GM12878 (cell line): ENCODE measurements at regions not wholly inside any gene's neighbourhood (a gene's known extent, or its start where the extent isn't known, plus 50 kb on each side); places are given as distances from the start of the nearest gene placed in this dataset.

Experiments used
- ATAC-seq: fragments of 200-7000 bp; cut with Tn5 transposase; 3 replicates; pipeline ENCODE4 v1.9.1; 2020; ENCODE audit warnings: mild to moderate bottlenecking, moderate library complexity
- BruUV-seq: library from RNA; stranded (reverse); fragments of 400-500 nt; replicated peaks from 2 replicates; lab custom pipeline; 2021; lab: Mats Ljungman, UMichigan
- CTCF ChIA-PET: fragments of 300-600 bp; sonication (Branson Sonifier 250); formaldehyde crosslinking; extraction: SDS; loops from one replicate; lab custom pipeline; 2021; ENCODE audit warnings: inconsistent platforms; lab: Yijun Ruan, JAX
- POLR2A ChIA-PET: fragments of 350-600 bp; formaldehyde crosslinking; extraction: SDS; loops from one replicate; lab custom pipeline; 2021; ENCODE audit warnings: inconsistent platforms; lab: Charles Lee
- RAD21 ChIA-PET: fragments of 300-600 bp; sonication (Branson Sonifier 250); formaldehyde crosslinking; loops from one replicate; lab custom pipeline; 2023; ENCODE audit warnings: antibody characterized with exemption; ENCODE audit not compliant: unreplicated experiment; lab: Charles Lee
- SMC1A ChIA-PET: fragments of 300-600 bp; sonication (Branson Sonifier 250); formaldehyde crosslinking; loops from one replicate; lab custom pipeline; 2023; ENCODE audit not compliant: unreplicated experiment, uncharacterized antibody; lab: Charles Lee
- DNase-seq: peaks from one replicate; pipeline ENCODE4 v3.0.0-alpha.2; 2011; ENCODE audit warnings: low read depth, low spot score
- FAIRE-seq: peaks from 3 replicates; lab custom pipeline; 2011; peaks lifted over from hg19 to GRCh38; lab: Jason Lieb, UNC
- H2AFZ ChIP-seq: 2 replicates; pipeline ENCODE4 v1.6.0; 2011; ENCODE audit warnings: low read depth, low read length, control low read depth; ENCODE audit not compliant: control insufficient read depth
- H3K27ac ChIP-seq: 2 replicates; pipeline ENCODE4 v1.5.1; 2011; ENCODE audit warnings: control low read depth; ENCODE audit not compliant: control insufficient read depth, insufficient read depth
- H3K27me3 ChIP-seq, 2 experiments: replicated peaks in 1 of 2; 2 replicates each; pipeline versions ENCODE4 v1.6.0 to v1.6.1; 2011; ENCODE audit warnings: low read length in 1 of 2; ENCODE audit not compliant: control insufficient read depth in 2 of 2, insufficient read depth in 2 of 2
- H3K36me3 ChIP-seq, 2 experiments: 2 replicates each; pipeline ENCODE4 v1.5.1; 2011; ENCODE audit warnings: low read length in 1 of 2; ENCODE audit not compliant: control insufficient read depth in 2 of 2, insufficient read depth in 2 of 2
- H3K4me1 ChIP-seq: 2 replicates; pipeline ENCODE4 v1.6.1; 2011; ENCODE audit warnings: mild to moderate bottlenecking, low read length, moderate library complexity, mixed read lengths; ENCODE audit not compliant: control insufficient read depth, insufficient read depth
- H3K4me2 ChIP-seq: 2 replicates; pipeline ENCODE4 v1.6.0; 2011; ENCODE audit warnings: control low read depth; ENCODE audit not compliant: control insufficient read depth, insufficient read depth
- H3K4me3 ChIP-seq: fragments of 200-600 bp; sonication (generic); 2 replicates; pipeline ENCODE4 v1.5.1; 2016
- H3K79me2 ChIP-seq: 2 replicates; pipeline ENCODE4 v1.6.0; 2011; ENCODE audit warnings: low read length; ENCODE audit not compliant: control insufficient read depth, insufficient read depth
- H3K9ac ChIP-seq: 2 replicates; pipeline ENCODE4 v1.8.0; 2011; ENCODE audit warnings: low read length, control low read depth, mixed read lengths; ENCODE audit not compliant: control insufficient read depth, insufficient read depth
- H3K9me3 ChIP-seq: replicated peaks from 3 replicates; pipeline ENCODE4 v1.5.1; 2011; ENCODE audit warnings: mild to moderate bottlenecking, low read length; ENCODE audit not compliant: control insufficient read depth, insufficient read depth
- H4K20me1 ChIP-seq: 2 replicates; pipeline ENCODE4 v1.6.0; 2011; ENCODE audit not compliant: control insufficient read depth, insufficient read depth
- EZH2 ChIP-seq: IDR thresholded peaks from 2 replicates; pipeline ENCODE4 v1.6.1; 2012; ENCODE audit warnings: low read depth, mild to moderate bottlenecking, control low read depth, inconsistent platforms, low read length, borderline replicate concordance; ENCODE audit not compliant: control insufficient read depth
- MAX ChIP-seq: IDR thresholded peaks from 2 replicates; pipeline ENCODE4 v1.6.1; 2012; ENCODE audit warnings: low read depth, low read length, improper control_type of control experiment
- NRF1 ChIP-seq: conservative IDR thresholded peaks from 2 replicates; pipeline ENCODE4 v1.6.1; 2011; ENCODE audit warnings: mild to moderate bottlenecking, low read depth, low read length, improper control_type of control experiment
- TAF1 ChIP-seq: IDR thresholded peaks from 2 replicates; pipeline ENCODE4 v1.6.1; 2011; ENCODE audit warnings: mild to moderate bottlenecking, low read depth, low read length, borderline replicate concordance
- ZNF274 ChIP-seq: IDR thresholded peaks from one replicate; pipeline ENCODE4 v1.8.0; 2011; ENCODE audit not compliant: insufficient read length, insufficient read depth
- ZNF687 ChIP-seq: fragments of 450-650 bp; IDR thresholded peaks from 2 replicates; pipeline ENCODE4 v1.6.1; 2017; ENCODE audit warnings: mild to moderate bottlenecking, moderate library complexity
- WGBS: methylation state at CpG from one replicate; pipeline ENCODE4 v1.1.6; 2016; ENCODE audit warnings: low lambda C conversion rate; ENCODE audit not compliant: insufficient replicate concordance, insufficient coverage; ENCODE audit errors: missing lambda C conversion rate; 5-methylcytosine and 5-hydroxymethylcytosine counted together
- in situ Hi-C: fragments of 300-500 bp; cut with MboI; formaldehyde crosslinking; loops from 9 replicates; pipeline ENCODE4 v1.14.3; 2018; ENCODE audit warnings: mixed read lengths
- intact Hi-C: fragments of 100-400 bp; cut with micrococcal nuclease; formaldehyde crosslinking; loops from one replicate; pipeline ENCODE4 v1.14.2; 2022; ENCODE audit not compliant: unreplicated experiment

GRCh38 chr6:153840039-153840850 lies 198.8 kb upstream of the OPRM1 start:
- intact Hi-C loops, result no loop called here
- H2AFZ ChIP-seq, result no peak overlapping the region
- H3K4me1 ChIP-seq, result no peaks in the 10 kb centered on the region
- 16% methylated on average over 3 of the region's 3 CpGs for WGBS
- H4K20me1 ChIP-seq, result no peaks in the 10 kb centered on the region
- CTCF ChIA-PET, result no interaction called here
- SMC1A ChIA-PET, result no interaction called here
- BruUV-seq, result no TSS peak
- in situ Hi-C loops, result no loop called here
- no peak overlapping the region for H3K4me3 ChIP-seq
- POLR2A ChIA-PET, result no interaction called here
- FAIRE-seq (no peak), ATAC-seq (no peak), DNase-seq (no peak)
- RAD21 ChIA-PET, result no interaction called here
- no peak overlapping the region for H3K27ac ChIP-seq
- no peak overlapping the region for H3K4me2 ChIP-seq
- no peak overlapping the region for H3K9ac ChIP-seq
- TF ChIP-seq TAF1, result no peak
- TF ChIP-seq NRF1, result no peak
- TF ChIP-seq MAX, result no peak
- no peak for TF ChIP-seq EZH2
- no peak for TF ChIP-seq ZNF687
- TF ChIP-seq ZNF274, result no peak
- H3K9me3 ChIP-seq, result no peaks in the 10 kb centered on the region
- no peaks in the 10 kb centered on the region for H3K27me3 ChIP-seq
- H3K79me2 ChIP-seq, result no peaks in the 10 kb centered on the region
- H3K36me3 ChIP-seq, result no peaks in the 10 kb centered on the region
